Small intestine (tissue), 7 donors: ENCODE measurements at regions not wholly inside any gene's neighbourhood (a gene's known extent, or its start where the extent isn't known, plus 50 kb on each side); places are given as distances from the start of the nearest gene placed in this dataset.

ENCODE experiments used
- DNase-seq, 2 donors: peaks; one replicate each; pipeline versions ENCODE4 v3.0.0 to v3.0.0-alpha.2; 2013
- FAIRE-seq: peaks from 2 replicates; lab custom pipeline; 2012; peaks lifted over from hg19 to GRCh38; lab: Jason Lieb, UNC
- H3K27ac ChIP-seq, 3 donors: one replicate each; pipeline ENCODE4 v1.5.1; 2013; ENCODE audit warnings: low read length in 2 of 3, mild to moderate bottlenecking in 2 of 3, control low read depth in 1 of 3, inconsistent platforms in 1 of 3, low read depth in 1 of 3, moderate library complexity in 1 of 3
- H3K27me3 ChIP-seq, 3 donors: one replicate each; pipeline ENCODE4 v1.6.1; 2013; ENCODE audit warnings: low read length in 3 of 3, inconsistent platforms in 1 of 3; ENCODE audit not compliant: control insufficient read depth in 3 of 3, insufficient read depth in 3 of 3
- H3K36me3 ChIP-seq, 3 donors: one replicate each; pipeline ENCODE4 v1.6.1; 2013; ENCODE audit warnings: low read length in 3 of 3, inconsistent platforms in 1 of 3, low read depth in 1 of 3, mild to moderate bottlenecking in 1 of 3, moderate library complexity in 1 of 3; ENCODE audit not compliant: control insufficient read depth in 3 of 3, insufficient read depth in 2 of 3
- H3K4me1 ChIP-seq, 3 donors: one replicate each; pipeline ENCODE4 v1.6.1; 2013; ENCODE audit warnings: low read length in 2 of 3, inconsistent platforms in 1 of 3, low read depth in 1 of 3, mild to moderate bottlenecking in 1 of 3, moderate library complexity in 1 of 3; ENCODE audit not compliant: control insufficient read depth in 3 of 3, insufficient read depth in 2 of 3
- H3K4me3 ChIP-seq, 3 donors: one replicate each; pipeline ENCODE4 v1.5.1; 2013; ENCODE audit warnings: low read length in 3 of 3, control low read depth in 1 of 3, inconsistent platforms in 1 of 3, low read depth in 1 of 3, mild to moderate bottlenecking in 1 of 3, moderate library complexity in 1 of 3
- H3K9me3 ChIP-seq, 2 donors: one replicate each; pipeline ENCODE4 v1.6.1; 2013; ENCODE audit warnings: low read depth in 1 of 2, low read length in 1 of 2; ENCODE audit not compliant: control insufficient read depth in 2 of 2, insufficient read depth in 1 of 2
- WGBS, 3 donors: extraction: QIAGEN DNeasy Blood & Tissue Kit; methylation state at CpG; one replicate each; pipeline ENCODE4 v1.1.7; 2013; 5-methylcytosine and 5-hydroxymethylcytosine counted together
- donor health status: healthy with polysubstance abuse.
- donor health status: control.
- donor health status: control.
- donor health status: Bipolar disorder and iron deficiency.
- donor health status: healthy.

- Histone ChIP-seq H3K36me3 (no peaks in the 10 kb centered on the region), H3K27ac (no peak overlapping the region), H3K4me1 (peaks cover 0 to 4% (median 0%) of the 10 kb centered on the region in 3 donors), H3K4me3 (no peak overlapping the region), H3K9me3 (no peaks in the 10 kb centered on the region), H3K27me3 (no peaks in the 10 kb centered on the region)
- DNase-seq (peak in 1 of 2 donors; percentile 5), FAIRE-seq (no peak)
- WGBS, 3 donors, result 73 to 90% (median 78%) methylated on average over 5 of the region's 5 CpGs
Measured at GRCh38 chr18:10076502-10077030, 162.8 kb downstream of the VAPA start.

GRCh38 chr18:10077986-10078385, 164.2 kb downstream of the VAPA start:
- H3K4me3 ChIP-seq, result no peak overlapping the region
- no peak overlapping the region for H3K27ac ChIP-seq
- no peaks in the 10 kb centered on the region for H3K36me3 ChIP-seq
- no peak for FAIRE-seq
- H3K27me3 ChIP-seq, result no peaks in the 10 kb centered on the region
- DNase-seq, result peak; percentile 27 to 34
- WGBS, 3 donors, result 8 to 45% (median 26%) methylated on average over 4 of the region's 4 CpGs
- H3K4me1 ChIP-seq, result peaks cover 0 to 8% (median 2%) of the 10 kb centered on the region in 3 donors
- peaks cover 0 to 9% of the 10 kb centered on the region in 2 donors for H3K9me3 ChIP-seq

DNA sequence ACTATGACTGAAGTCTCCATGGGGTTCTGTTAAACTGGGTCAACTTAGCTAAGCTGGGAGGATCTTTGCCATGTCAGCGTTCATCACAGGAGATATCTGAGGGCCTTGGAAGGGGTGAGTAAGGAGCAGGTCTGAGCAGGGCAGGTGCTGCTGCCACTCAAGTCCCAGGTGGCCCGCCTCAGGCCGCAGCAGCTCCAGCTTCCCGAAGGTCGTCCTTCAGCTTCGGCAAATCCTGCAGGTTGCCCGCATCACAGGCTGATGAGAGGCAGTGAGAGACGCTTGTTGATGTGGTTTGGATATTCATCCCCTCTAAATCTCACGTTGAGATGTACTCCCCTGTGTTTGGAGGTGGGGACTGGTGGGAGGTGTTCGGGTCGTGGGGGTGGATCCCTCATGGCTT, 166.6 kb downstream of the VAPA start:
- WGBS, 3 donors, result 91 to 94% (median 92%) methylated on average over 11 of the region's 11 CpGs
- H3K4me1 ChIP-seq, result peaks cover 0 to 11% (median 2%) of the 10 kb centered on the region in 3 donors
- H3K9me3 ChIP-seq, result peaks cover 0 to 17% of the 10 kb centered on the region in 2 donors
- no peak overlapping the region for H3K4me3 ChIP-seq
- H3K36me3 ChIP-seq, result no peaks in the 10 kb centered on the region
- DNase-seq, result no peak
- H3K27ac ChIP-seq, result no peak overlapping the region
- no peaks in the 10 kb centered on the region for H3K27me3 ChIP-seq
- no peak for FAIRE-seq

GRCh38 chr18:10081492-10081891, 167.7 kb downstream of the VAPA start:
- DNase-seq (peak; percentile 44 to 46), FAIRE-seq (no peak)
- H3K4me3 ChIP-seq, result no peak overlapping the region
- peaks cover 0 to 17% (median 2%) of the 10 kb centered on the region in 3 donors for H3K4me1 ChIP-seq
- H3K27ac ChIP-seq, result no peak overlapping the region
- H3K9me3 ChIP-seq, result peaks cover 0 to 17% of the 10 kb centered on the region in 2 donors
- 33 to 56% (median 50%) methylated on average over 4 of the region's 4 CpGs for WGBS, 3 donors
- H3K36me3 ChIP-seq, result no peaks in the 10 kb centered on the region
- no peaks in the 10 kb centered on the region for H3K27me3 ChIP-seq

DNA sequence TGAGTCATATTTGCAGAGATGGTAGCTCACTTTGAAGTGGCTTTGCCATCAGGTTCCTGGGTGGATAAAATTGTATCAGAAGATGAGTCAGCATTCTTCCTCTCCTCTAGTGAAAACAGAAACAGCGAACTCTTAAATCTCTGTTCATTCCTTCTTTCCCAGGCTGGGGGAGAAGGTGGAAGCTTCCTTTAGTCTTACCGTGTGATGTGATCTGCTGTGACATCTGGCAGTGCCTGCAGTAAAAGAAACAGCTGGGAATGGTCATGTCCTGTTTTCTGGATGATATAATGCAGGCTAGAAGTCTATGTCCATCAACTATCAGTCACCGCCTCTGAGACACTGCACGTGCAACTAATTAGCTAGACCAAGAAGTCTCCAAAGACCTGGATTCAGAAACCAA, 171.6 kb downstream of the VAPA start:
- peak overlapping the region in 1 of 3 donors; percentile 32 for H3K27ac ChIP-seq
- no peaks in the 10 kb centered on the region for H3K27me3 ChIP-seq
- no peaks in the 10 kb centered on the region for H3K36me3 ChIP-seq
- whole genome bisulfite sequencing, 3 donors, result 40 to 56% (median 41%) methylated on average over 4 of the region's 4 CpGs
- no peak overlapping the region for H3K4me3 ChIP-seq
- peaks cover 0 to 17% of the 10 kb centered on the region in 2 donors for H3K9me3 ChIP-seq
- FAIRE-seq (no peak), DNase-seq (no peak)
- H3K4me1 ChIP-seq, result peaks cover 0 to 15% (median 2%) of the 10 kb centered on the region in 3 donors

- FAIRE-seq, result no peak
- 18 to 63% (median 39%) methylated on average over 3 of the region's 3 CpGs for whole genome bisulfite sequencing, 3 donors
- DNase-seq, result peak; percentile 75 to 95
Measured at GRCh38 chr18:10085876-10086275, 172.1 kb downstream of the VAPA start.

GRCh38 chr18:10086458-10087210, 172.8 kb downstream of the VAPA start:
- 16 to 59% (median 31%) methylated on average over 13 of the region's 13 CpGs for WGBS, 3 donors
- H3K9me3 ChIP-seq, result peaks cover 0 to 17% of the 10 kb centered on the region in 2 donors
- H3K27ac ChIP-seq, result peak overlapping the region in 1 of 3 donors; percentile 1
- no peaks in the 10 kb centered on the region for H3K27me3 ChIP-seq
- no peaks in the 10 kb centered on the region for H3K36me3 ChIP-seq
- DNase-seq, result peak in 1 of 2 donors; percentile 26
- FAIRE-seq, result no peak
- peaks cover 0 to 14% (median 2%) of the 10 kb centered on the region in 3 donors for H3K4me1 ChIP-seq
- H3K4me3 ChIP-seq, result no peak overlapping the region

More at GRCh38 chr18:10085876-10086275, 172.1 kb downstream of the VAPA start:
- peaks cover 0 to 17% of the 10 kb centered on the region in 2 donors for H3K9me3 ChIP-seq
- peak overlapping the region in 1 of 3 donors; percentile 1 for H3K27ac ChIP-seq
- H3K4me1 ChIP-seq, result peaks cover 0 to 15% (median 2%) of the 10 kb centered on the region in 3 donors
- no peaks in the 10 kb centered on the region for H3K36me3 ChIP-seq
- H3K27me3 ChIP-seq, result no peaks in the 10 kb centered on the region
- H3K4me3 ChIP-seq, result no peak overlapping the region

DNA sequence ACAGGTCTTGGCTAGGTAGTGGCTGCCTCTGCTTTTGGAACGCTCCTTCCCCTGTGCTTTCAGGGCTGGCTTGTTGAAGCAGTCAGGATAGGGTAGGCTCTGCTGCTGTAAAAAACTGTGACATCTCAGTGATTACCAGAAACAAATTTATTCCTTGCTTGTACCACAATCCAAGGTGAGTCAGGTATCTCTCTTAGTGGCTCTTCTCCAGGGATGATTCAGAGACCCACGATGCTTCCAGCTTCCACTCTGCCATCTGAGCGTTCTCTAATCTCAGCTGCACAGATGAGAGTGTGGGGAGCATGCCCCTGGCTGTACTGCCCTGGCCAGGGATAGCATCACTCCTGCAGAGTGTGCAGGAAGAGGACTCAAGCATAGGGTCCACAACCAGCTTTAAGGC, 174.9 kb downstream of the VAPA start:
- Histone ChIP-seq H3K27ac (no peak overlapping the region), H3K9me3 (peaks cover 0 to under 1% of the 10 kb centered on the region in 2 donors), H3K4me3 (no peak overlapping the region), H3K4me1 (peaks cover 0 to 11% (median 0%) of the 10 kb centered on the region in 3 donors), H3K27me3 (no peaks in the 10 kb centered on the region), H3K36me3 (no peaks in the 10 kb centered on the region)
- FAIRE-seq, result no peak
- no peak for DNase-seq
- 68 to 80% (median 77%) methylated on average over 3 of the region's 3 CpGs for WGBS, 3 donors
